GM23248 (cell line): ENCODE measurements at regions not wholly inside any gene's neighbourhood (a gene's known extent, or its start where the extent isn't known, plus 50 kb on each side); places are given as distances from the start of the nearest gene placed in this dataset.

Experiments
- EZH2 ChIP-seq: fragments of 200-600 bp; sonication (generic); IDR thresholded peaks from 2 replicates; pipeline ENCODE4 v1.6.1; 2018; ENCODE audit warnings: antibody characterized with exemption, mild to moderate bottlenecking; ENCODE audit not compliant: insufficient read depth, poor library complexity, severe bottlenecking
- EZH2phosphoT487 ChIP-seq: fragments of 200-600 bp; sonication (generic); IDR thresholded peaks from 2 replicates; pipeline ENCODE4 v1.6.1; 2018; ENCODE audit warnings: antibody characterized with exemption, moderate library complexity, mild to moderate bottlenecking, low read depth; ENCODE audit not compliant: insufficient read depth

DNA sequence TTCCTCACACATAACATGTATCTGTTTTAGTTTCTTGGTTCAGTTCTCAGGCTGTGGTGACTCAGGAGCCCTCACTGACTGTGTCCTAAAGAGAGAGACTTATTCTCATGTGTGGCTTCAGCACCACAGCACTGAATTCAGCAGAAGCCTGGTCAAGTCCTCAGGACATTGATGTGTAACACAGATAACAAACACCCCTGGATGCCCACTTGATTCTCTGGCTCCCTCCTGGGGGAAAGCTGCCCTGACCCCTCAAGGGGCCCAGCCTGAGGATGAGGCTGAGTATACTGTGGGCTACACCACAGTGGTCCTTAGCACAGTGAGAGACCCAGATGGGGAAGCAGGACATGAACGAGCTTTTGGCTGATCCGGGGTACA is 87.2 kb upstream of the VPREB1 start:
- TF ChIP-seq EZH2: no peak
- no peak for TF ChIP-seq EZH2phosphoT487
